Caco-2 (cell line): ENCODE measurements at regions not wholly inside any gene's neighbourhood (a gene's known extent, or its start where the extent isn't known, plus 50 kb on each side); places are given as distances from the start of the nearest gene placed in this dataset.
A peak's percentile ranks its signal among the peaks of the same experiment; 100 is the strongest.

Experiments used
- BruUV-seq: library from RNA; stranded (reverse); fragments of 400-500 nt; replicated peaks from 2 replicates; lab custom pipeline; 2021; lab: Mats Ljungman, UMichigan
- CTCF ChIA-PET: fragments of 300-600 bp; sonication (Branson Sonifier 250); formaldehyde crosslinking; loops from one replicate; lab custom pipeline; 2022; ENCODE audit warnings: antibody characterized with exemption; lab: Charles Lee
- POLR2A ChIA-PET: fragments of 300-600 bp; sonication (Branson Sonifier 250); formaldehyde crosslinking; loops from one replicate; lab custom pipeline; 2022; ENCODE audit warnings: antibody characterized with exemption; lab: Charles Lee
- DNase-seq, 2 experiments: peaks; one replicate each; pipeline versions ENCODE4 v3.0.0 to v3.0.0-alpha.2; 2020 to 2022
- H3K27me3 ChIP-seq: replicated peaks from 2 replicates; pipeline ENCODE4 v1.6.0; 2011; ENCODE audit warnings: low read length; ENCODE audit not compliant: control insufficient read depth, insufficient read depth
- H3K36me3 ChIP-seq: 2 replicates; pipeline ENCODE4 v1.5.1; 2011; ENCODE audit warnings: low read length; ENCODE audit not compliant: control insufficient read depth, insufficient read depth
- H3K4me1 ChIP-seq: fragments of 250-450 bp; sonication (Bioruptor Pico); 2 replicates; pipeline ENCODE4 v1.5.1; 2020; ENCODE audit warnings: mild to moderate bottlenecking
- H3K4me3 ChIP-seq: 2 replicates; pipeline ENCODE4 v1.5.1; 2011; ENCODE audit warnings: low read depth, mild to moderate bottlenecking, control low read depth, low read length
- H3K9me3 ChIP-seq: fragments of 250-450 bp; sonication (Bioruptor Pico); 2 replicates; pipeline ENCODE4 v1.5.1; 2020; ENCODE audit warnings: mild to moderate bottlenecking, moderate library complexity
- H3K27ac Mint-ChIP-seq: one replicate; pipeline ENCODE4 v1.8.0; 2022; ENCODE audit warnings: mixed read lengths; ENCODE audit not compliant: unreplicated experiment
- H3K27me3 Mint-ChIP-seq: one replicate; pipeline ENCODE4 v1.8.0; 2022; ENCODE audit warnings: mixed read lengths; ENCODE audit not compliant: insufficient read depth, unreplicated experiment
- H3K36me3 Mint-ChIP-seq: one replicate; pipeline ENCODE4 v1.8.0; 2022; ENCODE audit warnings: mild to moderate bottlenecking, mixed read lengths; ENCODE audit not compliant: insufficient read depth, unreplicated experiment
- H3K4me1 Mint-ChIP-seq: one replicate; pipeline ENCODE4 v1.8.0; 2022; ENCODE audit warnings: low read depth, mixed read lengths; ENCODE audit not compliant: unreplicated experiment
- H3K4me3 Mint-ChIP-seq: one replicate; pipeline ENCODE4 v1.8.0; 2022; ENCODE audit warnings: mild to moderate bottlenecking, moderate library complexity, mixed read lengths; ENCODE audit not compliant: unreplicated experiment
- H3K9me3 Mint-ChIP-seq: one replicate; pipeline ENCODE4 v1.8.0; 2022; ENCODE audit warnings: mixed read lengths; ENCODE audit not compliant: unreplicated experiment
- intact Hi-C: fragments of 100-400 bp; cut with micrococcal nuclease; formaldehyde crosslinking; loops from one replicate; pipeline ENCODE4 v1.10.0; 2022; ENCODE audit not compliant: unreplicated experiment
- TF ChIP-seq, protein P1 (sequence below), 2 experiments: fragments of 200-600 bp in 1 of 2; IDR thresholded peaks; 1 replicate in 1 of 2; 2 replicates in 1 of 2; pipeline versions ENCODE4 v1.5.1 to v1.8.0; 2011 to 2022; ENCODE audit warnings: antibody characterized with exemption in 1 of 2, control low read depth in 1 of 2, inconsistent platforms in 1 of 2, low read depth in 1 of 2, low read length in 1 of 2, mild to moderate bottlenecking in 1 of 2, moderate library complexity in 1 of 2; ENCODE audit not compliant: insufficient read depth in 1 of 2, severe bottlenecking in 1 of 2, unreplicated experiment in 1 of 2

DNA sequence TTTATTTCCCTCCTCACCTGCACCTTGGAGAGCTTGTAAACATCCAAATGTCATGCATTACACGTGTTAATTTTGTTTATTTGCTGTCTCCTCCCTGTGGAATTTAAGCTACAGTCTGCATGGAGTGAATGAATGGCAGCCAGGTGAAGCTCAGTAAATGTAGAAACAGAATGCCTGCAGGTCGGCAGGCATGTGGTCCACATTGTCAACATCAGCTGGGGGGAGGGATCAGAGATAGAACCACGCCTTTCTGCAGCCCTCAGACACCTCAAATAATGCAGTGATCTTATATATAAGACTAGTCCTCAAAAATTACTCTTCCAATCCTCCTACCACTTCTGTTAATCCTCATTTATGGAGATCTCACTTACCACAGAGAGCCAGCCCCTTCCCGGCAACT is 131.2 kb upstream of the KIT start:
- Histone ChIP-seq H3K4me3 (no peak overlapping the region), H3K9me3 (no peaks in the 10 kb centered on the region), H3K36me3 (no peaks in the 10 kb centered on the region), H3K4me1 (no peaks in the 10 kb centered on the region), H3K27me3 (no peaks in the 10 kb centered on the region)
- CTCF ChIA-PET, result interaction anchor here (0.7 kb wide), 1 partner anchor 13 kb away, joined by 4 read pairs; no protein-coding TSS in a partner anchor
- Mint-ChIP-seq H3K27ac (no peak overlapping the region), H3K4me3 (no peak overlapping the region), H3K36me3 (no peaks in the 10 kb centered on the region), H3K4me1 (no peaks in the 10 kb centered on the region), H3K27me3 (no peaks in the 10 kb centered on the region), H3K9me3 (no peaks in the 10 kb centered on the region)
- intact Hi-C loops, result no loop called here
- DNase-seq, result no peak
- no TSS peak for BruUV-seq
- TF ChIP-seq, protein P1, sequence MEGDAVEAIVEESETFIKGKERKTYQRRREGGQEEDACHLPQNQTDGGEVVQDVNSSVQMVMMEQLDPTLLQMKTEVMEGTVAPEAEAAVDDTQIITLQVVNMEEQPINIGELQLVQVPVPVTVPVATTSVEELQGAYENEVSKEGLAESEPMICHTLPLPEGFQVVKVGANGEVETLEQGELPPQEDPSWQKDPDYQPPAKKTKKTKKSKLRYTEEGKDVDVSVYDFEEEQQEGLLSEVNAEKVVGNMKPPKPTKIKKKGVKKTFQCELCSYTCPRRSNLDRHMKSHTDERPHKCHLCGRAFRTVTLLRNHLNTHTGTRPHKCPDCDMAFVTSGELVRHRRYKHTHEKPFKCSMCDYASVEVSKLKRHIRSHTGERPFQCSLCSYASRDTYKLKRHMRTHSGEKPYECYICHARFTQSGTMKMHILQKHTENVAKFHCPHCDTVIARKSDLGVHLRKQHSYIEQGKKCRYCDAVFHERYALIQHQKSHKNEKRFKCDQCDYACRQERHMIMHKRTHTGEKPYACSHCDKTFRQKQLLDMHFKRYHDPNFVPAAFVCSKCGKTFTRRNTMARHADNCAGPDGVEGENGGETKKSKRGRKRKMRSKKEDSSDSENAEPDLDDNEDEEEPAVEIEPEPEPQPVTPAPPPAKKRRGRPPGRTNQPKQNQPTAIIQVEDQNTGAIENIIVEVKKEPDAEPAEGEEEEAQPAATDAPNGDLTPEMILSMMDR (IDR thresholded peaks at IDR 0.05; ENCODE audit: insufficient read depth in 1 of 2, low read depth in 1 of 2, low read length in 1 of 2, severe bottlenecking in 1 of 2, unreplicated experiment in 1 of 2), result no peak
- POLR2A ChIA-PET, result no interaction called here

DNA sequence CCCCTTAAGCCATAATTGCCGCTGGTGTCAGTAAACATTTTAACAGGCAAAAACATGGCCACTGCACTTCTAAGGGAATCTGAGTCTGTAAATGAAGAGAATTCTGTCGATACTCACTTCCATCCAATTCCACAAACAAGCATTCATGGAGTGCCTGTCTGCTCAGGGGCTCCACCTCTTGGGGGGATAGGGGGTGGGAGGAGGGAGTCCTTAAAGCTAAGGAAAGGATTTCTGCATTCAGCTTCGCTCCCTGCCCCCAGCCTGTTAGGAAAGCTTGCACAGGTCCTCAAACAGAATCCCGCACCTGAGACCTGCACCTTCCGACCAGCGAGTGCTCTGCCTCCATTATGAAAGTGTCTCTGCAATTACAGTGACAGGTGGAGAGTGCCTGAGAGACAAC is 130.2 kb upstream of the KIT start:
- CTCF ChIA-PET, result no interaction called here
- DNase-seq, result no peak
- H3K4me1 ChIP-seq, result no peaks in the 10 kb centered on the region
- H3K9me3 ChIP-seq, result no peaks in the 10 kb centered on the region
- H3K27me3 ChIP-seq, result no peaks in the 10 kb centered on the region
- POLR2A ChIA-PET, result interaction anchor here (0.5 kb wide), 1 partner anchor 1936 kb away, joined by 7 read pairs; no protein-coding TSS in a partner anchor
- no peaks in the 10 kb centered on the region for H3K36me3 Mint-ChIP-seq
- intact Hi-C loops, result no loop called here
- no peak overlapping the region for H3K4me3 ChIP-seq
- no peaks in the 10 kb centered on the region for H3K9me3 Mint-ChIP-seq
- H3K4me1 Mint-ChIP-seq, result no peaks in the 10 kb centered on the region
- no peaks in the 10 kb centered on the region for H3K27me3 Mint-ChIP-seq
- H3K27ac Mint-ChIP-seq, result no peak overlapping the region
- no peak overlapping the region for H3K4me3 Mint-ChIP-seq
- no peaks in the 10 kb centered on the region for H3K36me3 ChIP-seq
- no TSS peak for BruUV-seq
- TF ChIP-seq, protein P1 (IDR thresholded peaks at IDR 0.05; ENCODE audit: insufficient read depth in 1 of 2, low read depth in 1 of 2, low read length in 1 of 2, severe bottlenecking in 1 of 2, unreplicated experiment in 1 of 2), result no peak

DNA sequence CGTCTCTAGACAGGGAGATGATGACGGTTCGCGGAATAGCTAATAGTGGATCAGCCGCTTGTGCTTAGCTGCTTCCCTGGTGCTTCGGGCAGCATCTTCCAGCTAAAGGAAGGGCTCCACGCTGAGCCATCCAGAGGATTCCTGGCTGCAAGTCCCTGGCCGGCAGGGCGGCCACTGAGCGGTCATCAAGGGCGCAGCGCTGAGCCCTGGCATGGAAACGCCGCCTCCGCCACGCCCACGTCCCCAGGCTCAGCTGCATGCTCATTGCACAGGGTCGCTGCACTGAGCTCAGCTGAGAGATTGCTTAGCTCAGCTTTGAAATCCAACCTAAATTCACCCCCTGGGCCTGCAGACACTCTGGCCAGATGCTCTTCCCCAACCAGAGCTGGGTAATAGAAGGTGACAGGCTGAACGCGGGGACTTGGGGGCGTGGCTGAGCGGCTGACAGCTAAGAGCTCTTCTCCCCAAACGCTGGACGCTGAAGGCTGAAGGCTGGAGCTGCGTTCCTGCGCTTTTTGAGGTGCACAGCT is 118.2 kb upstream of the KIT start:
- Histone ChIP-seq H3K9me3 (no peaks in the 10 kb centered on the region), H3K4me1 (peaks cover 5% of the 10 kb centered on the region; the same call in 1 of the 2 replicates), H3K36me3 (no peaks in the 10 kb centered on the region), H3K4me3 (peak overlapping the region; percentile 39), H3K27me3 (no peaks in the 10 kb centered on the region)
- ChIA-PET CTCF (interaction anchor here (1.2 to 1.3 kb wide), 2 partner anchors 13 to 118 kb away, joined by 3 to 4 read pairs; partner anchors contain the start of gene KIT), POLR2A (no interaction called here)
- TF ChIP-seq, protein P1 (IDR thresholded peaks at IDR 0.05; ENCODE audit: insufficient read depth in 1 of 2, low read depth in 1 of 2, low read length in 1 of 2, severe bottlenecking in 1 of 2, unreplicated experiment in 1 of 2), result peak in 1 of 2 experiments; percentile 20
- Mint-ChIP-seq H3K9me3 (no peaks in the 10 kb centered on the region), H3K36me3 (no peaks in the 10 kb centered on the region), H3K27ac (no peak overlapping the region), H3K4me1 (peaks cover 22% of the 10 kb centered on the region), H3K4me3 (peak overlapping the region; percentile 56), H3K27me3 (no peaks in the 10 kb centered on the region)
- DNase-seq, result peak; percentile 60 to 74
- intact Hi-C loops, result no loop called here
- BruUV-seq, result no TSS peak
